Fibroblast of upper back skin (primary cell): ENCODE measurements at regions not wholly inside any gene's neighbourhood (a gene's known extent, or its start where the extent isn't known, plus 50 kb on each side); places are given as distances from the start of the nearest gene placed in this dataset.

Source experiments
- DNase-seq: peaks from one replicate; pipeline ENCODE4 v3.0.0-alpha.2; 2013

DNA sequence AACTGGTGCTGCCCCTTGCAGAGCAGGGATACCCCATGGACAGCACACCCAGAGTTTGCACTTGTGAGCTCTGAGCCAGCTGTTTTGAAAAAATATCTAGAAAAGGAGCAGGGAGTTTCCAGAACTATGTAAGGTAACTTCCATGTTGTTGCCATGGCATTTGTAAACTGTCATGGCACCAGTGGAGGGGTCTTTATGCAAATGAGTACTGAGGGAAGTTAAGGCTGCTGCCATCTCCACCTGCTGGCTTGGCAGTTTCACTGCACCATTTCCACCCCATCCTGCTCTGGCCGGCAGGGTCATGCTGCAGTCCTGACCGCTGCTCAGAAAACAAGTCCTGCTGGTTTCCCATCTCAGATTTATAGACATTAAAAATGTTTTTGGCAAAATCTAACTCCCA lies 52.3 kb upstream of the SNTG2 start:
- no peak for DNase-seq

DNA sequence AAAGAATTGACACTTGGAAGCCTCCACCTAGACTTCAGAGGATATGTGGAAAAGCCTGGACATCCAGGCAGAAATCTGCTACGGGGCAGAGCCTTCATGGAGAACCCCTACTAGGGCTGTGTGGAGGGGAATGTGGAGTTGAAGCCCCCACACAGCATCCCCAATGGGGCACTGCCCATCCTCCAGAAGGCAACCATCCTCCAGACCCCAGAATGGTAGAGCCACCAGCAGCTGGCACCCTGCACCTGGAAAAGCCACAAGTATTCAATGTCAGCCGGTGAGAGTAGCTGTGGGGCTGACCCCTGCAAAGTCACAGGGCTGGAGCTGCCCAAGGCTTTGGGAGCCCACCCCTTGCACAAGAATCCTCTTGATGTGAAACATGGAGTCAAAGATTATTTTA lies 53.6 kb upstream of the SNTG2 start:
- DNase-seq = no peak

GRCh38 chr2:893311-893710 lies 57.3 kb upstream of the SNTG2 start:
- no peak for DNase-seq

- DNase-seq = no peak
Observed at GRCh38 chr2:892892-893291, 57.8 kb upstream of the SNTG2 start.

DNA sequence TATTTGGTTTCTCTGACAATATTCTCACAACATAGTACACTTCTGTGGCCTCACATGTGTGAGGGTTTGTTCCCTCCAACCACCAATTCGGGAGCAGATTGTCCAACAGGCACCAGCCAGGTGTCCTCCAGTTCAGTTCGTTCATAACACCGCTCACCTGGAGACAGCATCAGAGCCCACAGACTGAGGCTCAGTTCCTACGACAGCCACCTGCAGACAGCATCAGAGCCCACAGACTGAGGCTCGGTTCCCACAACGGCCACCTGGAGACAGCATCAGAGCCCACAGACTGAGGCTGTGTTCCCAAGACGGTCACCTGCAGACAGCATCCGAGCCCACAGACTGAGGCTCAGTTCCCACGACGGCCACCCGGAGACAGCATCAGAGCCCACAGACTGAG lies 58.2 kb upstream of the SNTG2 start:
- DNase-seq = no peak

DNA sequence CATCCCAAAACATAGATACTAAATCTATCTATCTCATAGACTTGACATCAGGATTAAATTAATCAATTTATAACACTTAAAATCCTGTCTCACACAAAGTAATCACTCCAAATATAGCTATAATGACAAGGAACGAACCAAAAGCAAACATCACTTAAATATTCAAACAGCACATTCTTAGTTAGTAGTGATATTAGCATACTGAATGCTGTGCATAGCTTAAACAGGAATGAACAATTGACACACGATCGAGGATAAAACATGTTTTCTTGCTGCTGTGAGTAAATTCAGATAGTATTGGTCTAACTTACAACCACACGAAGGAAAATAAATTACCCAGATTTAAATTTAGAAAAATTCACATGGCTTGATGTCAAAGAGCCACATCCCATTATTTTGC lies 58.9 kb upstream of the SNTG2 start:
- DNase-seq = no peak

GRCh38 chr2:890791-891190 lies 59.9 kb upstream of the SNTG2 start:
- peak; percentile 6 for DNase-seq

DNA sequence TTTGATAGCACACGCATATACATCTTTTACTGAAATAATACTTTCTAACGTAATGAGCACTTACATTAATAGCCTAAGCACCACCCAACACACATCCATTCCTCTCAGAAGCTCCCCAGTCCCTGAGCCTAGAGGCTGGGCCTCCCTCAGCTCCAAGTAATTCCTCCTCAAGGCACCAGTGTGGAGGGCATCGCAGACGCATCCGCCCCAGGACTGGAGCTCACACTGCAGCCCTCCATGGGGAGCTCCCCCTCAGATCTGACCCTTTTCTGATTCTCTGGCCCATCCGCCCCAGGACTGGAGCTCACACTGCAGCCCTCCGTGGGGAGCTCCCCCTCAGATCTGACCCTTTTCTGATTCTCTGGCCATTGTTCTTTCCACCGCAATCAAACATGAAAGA lies 60.4 kb upstream of the SNTG2 start:
- DNase-seq = no peak

DNA sequence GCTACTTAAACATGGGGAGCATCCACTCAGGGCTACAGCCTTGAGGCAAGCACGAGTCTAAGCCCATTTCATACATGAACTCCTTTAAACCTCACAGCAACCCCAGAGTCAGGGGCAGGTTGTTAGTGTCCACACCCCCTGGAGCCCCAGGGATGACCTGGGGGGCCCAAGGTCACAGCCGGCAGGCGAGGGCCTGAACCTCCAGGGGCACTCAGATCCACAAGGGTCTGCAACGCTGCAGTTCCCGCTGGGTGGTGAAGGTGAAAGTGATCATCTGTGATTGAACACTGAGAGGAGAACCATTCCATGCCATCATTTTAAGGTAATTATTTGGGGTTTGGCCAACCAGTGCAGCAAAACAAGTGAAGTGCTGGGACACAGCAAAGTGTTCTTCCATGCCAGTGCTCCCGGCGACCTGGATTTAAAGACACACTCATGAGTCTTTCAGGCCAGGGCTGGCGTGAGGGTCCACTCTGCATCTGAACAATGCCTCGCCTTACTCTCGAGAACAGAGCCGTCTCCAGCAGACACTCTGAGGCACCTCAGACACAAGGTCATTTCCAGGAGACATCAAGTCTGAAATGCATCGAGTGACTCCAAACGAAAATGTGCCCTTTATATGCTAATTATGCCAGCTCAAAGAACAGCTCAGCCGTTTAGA lies 61.6 kb upstream of the SNTG2 start:
- DNase-seq = no peak

DNA sequence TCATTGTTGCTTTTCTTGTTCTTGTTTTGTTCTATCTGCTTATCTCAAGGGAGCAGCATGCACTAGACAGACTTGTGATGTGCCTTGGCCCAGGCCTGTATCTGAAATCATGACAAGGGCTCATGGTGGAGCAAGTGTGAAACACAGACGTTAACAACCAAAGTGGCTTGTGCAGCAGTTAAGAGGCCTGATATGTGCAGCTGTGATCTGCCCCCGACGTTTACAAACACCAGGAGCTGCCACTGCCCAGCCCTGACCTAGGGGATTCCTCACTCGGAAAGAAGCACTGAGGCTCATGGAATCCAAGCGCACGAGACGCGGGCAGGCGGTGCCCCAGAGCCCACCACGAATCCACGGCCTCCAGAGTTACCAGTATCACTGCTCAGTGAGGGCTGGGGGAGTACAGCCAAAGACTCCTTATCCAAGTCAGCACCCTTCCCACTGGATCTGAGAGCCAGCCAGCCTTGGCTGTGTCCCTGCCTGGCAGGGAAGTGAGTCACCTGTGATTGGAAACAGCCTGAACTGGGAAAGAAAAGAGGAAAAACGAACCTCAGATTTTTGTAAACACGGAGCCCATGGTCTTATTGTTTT lies 62.3 kb upstream of the SNTG2 start:
- DNase-seq = no peak

- DNase-seq = no peak
Observed at GRCh38 chr2:887639-888038, 63.0 kb upstream of the SNTG2 start.

DNA sequence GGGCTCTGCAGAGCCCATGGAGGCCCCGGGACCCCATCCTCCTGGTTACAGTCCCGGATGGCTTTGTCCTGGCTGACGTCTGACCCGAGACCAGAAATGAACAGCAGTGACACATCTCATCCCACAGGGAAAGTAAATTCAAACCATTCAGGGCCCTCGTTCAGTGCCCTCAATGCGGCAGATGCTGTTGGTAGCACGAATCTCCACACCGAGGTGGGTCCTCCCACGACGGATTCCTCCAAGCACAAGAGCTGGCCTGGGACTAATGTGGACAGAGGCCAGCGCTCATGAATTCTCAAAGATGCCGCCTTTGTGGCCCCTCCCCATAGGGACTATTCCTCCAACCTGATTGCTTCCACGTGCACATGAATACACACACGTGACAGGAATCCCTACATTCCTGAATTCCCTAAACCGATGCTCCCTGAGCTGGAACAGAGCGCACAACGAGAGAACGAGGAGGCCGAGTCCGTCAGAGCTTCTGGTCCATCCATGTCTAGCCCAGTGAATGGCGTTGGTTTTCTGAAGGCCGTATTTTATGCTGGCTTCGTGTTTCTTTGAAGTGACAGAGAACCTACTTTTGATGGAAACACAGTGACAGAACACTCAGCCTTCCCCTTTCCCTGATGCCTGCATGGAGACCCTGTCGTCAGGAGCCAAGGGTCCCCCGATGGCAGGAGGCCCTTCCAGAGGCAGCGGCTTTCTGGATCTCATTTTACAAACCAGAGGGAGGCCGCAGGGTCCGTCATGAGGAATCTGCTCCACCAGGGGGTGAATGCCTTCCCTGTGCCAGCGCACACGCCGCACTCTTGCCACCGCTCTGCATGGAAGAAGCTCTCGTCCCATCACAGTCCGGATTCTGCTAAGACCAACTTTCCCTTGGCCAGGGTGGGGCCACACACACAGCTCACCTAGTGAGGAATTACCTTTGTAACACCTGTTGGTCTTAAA lies 64.3 kb upstream of the SNTG2 start:
- no peak for DNase-seq

- no peak for DNase-seq
Observed at GRCh38 chr2:885230-886071, 65.2 kb upstream of the SNTG2 start.

- DNase-seq = no peak
Observed at GRCh38 chr2:883803-884748, 66.6 kb upstream of the SNTG2 start.

- no peak for DNase-seq
Observed at GRCh38 chr2:883260-883802, 67.3 kb upstream of the SNTG2 start.

DNA sequence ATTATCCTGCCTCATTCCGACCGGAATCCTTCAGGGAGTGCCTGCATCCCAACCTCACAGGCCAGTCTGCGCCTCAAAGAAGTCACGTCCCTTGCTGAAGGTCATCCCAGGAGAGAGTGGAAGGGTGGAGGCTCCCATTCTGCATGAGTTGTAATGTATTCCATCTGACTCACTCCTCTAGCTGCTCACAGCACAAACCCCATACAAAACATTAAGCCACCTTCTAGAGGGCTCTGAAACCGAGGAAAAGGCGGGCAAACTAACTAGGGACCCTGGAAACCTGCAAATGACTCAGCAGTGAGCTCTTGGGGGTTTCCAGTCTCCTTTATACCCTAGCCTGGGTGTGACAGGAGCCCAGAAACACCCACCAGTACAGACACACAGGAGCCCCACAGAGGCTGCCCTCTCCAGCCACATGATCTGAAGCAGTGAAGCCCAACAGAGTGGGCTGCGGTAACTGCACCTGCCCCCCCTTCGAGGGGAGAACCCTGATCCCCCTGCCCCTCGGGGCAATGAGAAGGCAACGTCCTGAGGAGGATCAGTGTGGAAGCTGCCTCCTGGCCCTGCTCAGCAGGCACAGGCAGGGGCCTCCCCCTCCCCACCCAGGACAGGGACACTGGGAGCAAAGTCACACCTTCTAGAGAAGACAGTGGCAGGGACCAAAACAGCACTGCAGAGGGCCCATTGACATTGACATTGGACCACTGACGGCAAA lies 69.3 kb upstream of the SNTG2 start:
- DNase-seq = no peak

DNA sequence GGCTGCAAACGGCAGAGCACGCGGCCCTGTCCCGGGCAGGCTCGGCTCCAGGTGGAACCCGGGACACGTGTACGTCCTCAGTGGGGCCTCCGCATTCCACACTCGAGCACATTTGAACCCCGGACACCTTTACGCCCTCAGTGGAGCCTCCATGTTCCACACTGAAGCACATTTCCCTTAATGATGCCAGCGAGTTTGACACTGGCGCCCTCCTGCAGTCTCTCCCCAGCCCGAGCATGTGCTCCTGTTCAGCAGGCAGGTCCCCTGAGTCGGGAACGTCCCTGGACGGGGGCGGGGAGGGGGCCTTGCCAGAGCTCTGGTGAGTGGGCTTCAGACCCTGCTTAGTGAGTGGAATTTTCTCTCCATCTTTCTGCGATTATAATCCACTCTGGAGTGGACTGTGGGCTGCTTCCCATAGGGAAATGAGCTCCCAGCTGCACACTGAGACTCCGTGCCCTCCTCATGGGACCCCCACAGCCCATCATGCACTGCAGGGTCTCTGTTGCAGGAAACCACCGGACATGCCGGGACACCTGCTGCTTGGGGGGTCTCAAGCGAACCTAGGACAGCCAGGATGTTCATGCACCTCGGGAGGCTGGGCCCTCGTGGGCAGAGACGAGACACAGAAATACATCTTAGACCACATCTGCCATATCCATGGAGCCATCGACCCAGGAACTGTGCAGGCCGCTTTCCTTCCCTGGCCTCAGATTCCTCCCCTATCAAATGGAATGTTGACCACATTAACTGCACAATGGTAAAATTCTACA lies 70.3 kb upstream of the SNTG2 start:
- no peak for DNase-seq

DNA sequence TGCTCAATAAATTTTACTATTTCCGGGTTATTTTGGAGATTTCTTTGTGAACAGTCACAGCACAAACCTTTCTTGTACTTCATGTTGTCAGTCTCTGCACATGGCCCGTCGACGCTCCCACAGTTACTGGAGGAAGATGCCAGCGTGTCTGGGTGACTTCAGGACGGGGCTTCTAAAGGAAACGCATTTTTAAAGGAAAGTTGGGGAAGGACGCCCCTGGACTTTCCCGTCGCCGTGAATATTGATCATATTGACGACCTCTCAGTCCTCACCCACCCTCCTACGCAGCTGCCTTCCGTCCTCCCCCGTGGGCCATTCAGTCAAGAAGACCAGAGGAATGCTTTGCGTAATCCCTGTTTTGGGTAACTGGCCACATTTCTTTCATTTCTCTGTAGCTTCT lies 71.1 kb upstream of the SNTG2 start:
- no peak for DNase-seq

GRCh38 chr2:878245-878930 lies 72.3 kb upstream of the SNTG2 start:
- no peak for DNase-seq

DNA sequence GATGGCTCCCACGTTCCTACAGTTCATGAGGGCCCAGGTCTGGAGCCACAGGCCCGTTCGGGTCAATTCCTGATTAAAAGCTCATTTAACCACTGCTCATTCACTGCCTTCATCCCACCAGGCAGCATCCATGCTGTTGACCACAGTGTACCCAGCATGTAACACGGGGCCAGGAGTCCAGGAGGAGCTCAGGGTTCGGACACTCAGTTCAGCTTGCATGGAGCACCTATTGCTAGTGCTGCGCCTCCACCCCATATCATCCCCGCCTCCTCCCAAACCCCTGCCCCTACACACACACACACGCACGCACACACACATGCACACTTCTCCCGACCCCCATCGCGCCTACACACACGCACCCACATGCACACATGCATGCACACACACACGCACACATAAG lies 72.9 kb upstream of the SNTG2 start:
- no peak for DNase-seq
